ENCODE measurements at regions not wholly inside any gene's neighbourhood (a gene's known extent, or its start where the extent isn't known, plus 50 kb on each side); places are given as distances from the start of the nearest gene placed in this dataset.

DNA sequence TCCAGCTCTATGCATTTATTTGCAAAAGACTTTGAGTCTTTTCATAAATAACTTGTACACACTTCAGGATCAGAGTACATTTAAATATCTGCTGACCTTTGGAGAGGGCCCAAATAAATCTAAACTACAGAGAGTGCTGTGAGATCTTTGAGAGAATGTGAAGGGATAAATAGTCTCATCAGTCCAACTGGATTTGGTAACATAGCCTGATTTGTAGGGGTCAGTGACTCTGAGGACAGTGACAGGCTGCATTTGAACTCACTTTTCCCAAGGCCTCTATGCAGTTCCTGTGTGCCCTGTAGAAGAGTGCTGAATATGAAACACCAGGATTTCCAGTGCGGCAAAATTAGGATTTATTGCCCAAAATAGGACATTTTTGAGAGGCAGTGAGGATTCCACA is 136.2 kb downstream of the ZPLD1 start:
- Histone ChIP-seq H3K36me3 (ENCODE audit: control insufficient read depth, insufficient read depth, low read length) (no peaks in the 10 kb centered on the region), H3K4me1 (ENCODE audit: control insufficient read depth, insufficient read depth, low read length) (no peaks in the 10 kb centered on the region), H3K27ac (ENCODE audit: low read depth, low read length) (no peak overlapping the region), H3K27me3 (ENCODE audit: control insufficient read depth, insufficient read depth, low read length) (no peaks in the 10 kb centered on the region), H3K9ac (ENCODE audit: low read length) (no peak overlapping the region), H3K4me3 (ENCODE audit: low read depth, low read length) (no peak overlapping the region), H3K9me3 (ENCODE audit: control insufficient read depth, insufficient read depth, low read depth, low read length) (no peaks in the 10 kb centered on the region)

DNA sequence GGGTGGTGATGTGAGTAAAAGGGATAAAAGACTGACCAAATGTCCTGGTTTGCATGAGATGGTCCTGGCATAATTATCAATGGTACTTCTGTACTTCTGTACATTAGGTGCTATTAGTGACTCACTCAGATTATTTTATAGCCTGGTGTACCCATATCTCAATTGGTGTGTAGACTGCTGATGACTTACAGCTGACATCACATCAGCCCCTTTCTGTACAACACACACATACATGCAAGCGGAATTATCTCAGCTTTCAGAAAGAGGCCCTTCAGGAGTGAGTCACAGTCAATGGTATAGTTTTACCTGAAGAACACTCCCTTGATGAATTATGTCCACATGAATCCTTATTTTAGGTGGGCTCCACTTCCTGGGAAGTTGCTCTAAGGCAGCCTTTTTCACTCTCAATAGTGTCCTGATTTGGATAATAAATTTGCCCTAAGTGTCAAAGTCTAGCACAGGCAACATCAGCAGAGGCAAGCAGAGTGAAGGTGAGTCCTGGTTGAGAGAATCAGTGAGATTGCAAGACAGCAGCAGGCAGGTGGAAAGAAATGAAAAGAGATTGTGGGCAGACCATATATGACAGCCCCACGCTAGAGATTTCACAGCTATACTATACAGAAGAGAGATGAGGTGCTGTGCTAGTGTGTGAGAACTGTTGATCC is 137.0 kb downstream of the ZPLD1 start:
- H3K9ac ChIP-seq (ENCODE audit: low read length), result no peak overlapping the region
- H3K9me3 ChIP-seq (ENCODE audit: control insufficient read depth, insufficient read depth, low read depth, low read length), result no peaks in the 10 kb centered on the region
- H3K4me3 ChIP-seq (ENCODE audit: low read depth, low read length), result no peak overlapping the region
- no peaks in the 10 kb centered on the region for H3K27me3 ChIP-seq (ENCODE audit: control insufficient read depth, insufficient read depth, low read length)
- H3K27ac ChIP-seq (ENCODE audit: low read depth, low read length), result no peak overlapping the region
- no peaks in the 10 kb centered on the region for H3K36me3 ChIP-seq (ENCODE audit: control insufficient read depth, insufficient read depth, low read length)
- H3K4me1 ChIP-seq (ENCODE audit: control insufficient read depth, insufficient read depth, low read length), result no peaks in the 10 kb centered on the region

DNA sequence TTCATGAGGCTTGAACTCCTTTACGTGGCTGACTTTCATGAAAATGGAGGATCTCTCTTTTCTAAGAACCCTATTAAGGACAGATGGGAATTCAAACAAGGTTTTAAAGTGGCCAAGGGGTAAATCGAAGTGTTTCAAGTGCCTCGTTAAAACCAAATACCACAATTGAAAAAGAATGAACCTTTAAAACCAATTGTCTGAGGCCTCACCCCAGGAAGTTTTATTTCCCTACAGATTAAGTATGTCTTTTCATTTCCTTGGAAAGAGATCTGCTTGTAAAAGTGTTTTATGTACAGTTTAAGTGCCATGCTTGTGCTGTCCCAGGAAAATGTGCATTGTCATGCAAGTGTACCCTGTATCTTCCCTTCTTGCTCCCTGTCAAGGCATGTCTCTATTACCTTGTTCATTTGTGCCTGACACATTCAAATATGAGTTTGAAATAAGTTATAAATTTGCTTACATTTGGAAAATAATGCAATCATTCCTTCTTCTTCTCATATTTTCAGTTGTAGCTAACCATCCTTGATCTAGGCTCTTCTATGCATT is 138.7 kb downstream of the ZPLD1 start:
- no peaks in the 10 kb centered on the region for H3K9me3 ChIP-seq (ENCODE audit: control insufficient read depth, insufficient read depth, low read depth, low read length)
- H3K4me3 ChIP-seq (ENCODE audit: low read depth, low read length), result no peak overlapping the region
- no peaks in the 10 kb centered on the region for H3K27me3 ChIP-seq (ENCODE audit: control insufficient read depth, insufficient read depth, low read length)
- H3K36me3 ChIP-seq (ENCODE audit: control insufficient read depth, insufficient read depth, low read length), result no peaks in the 10 kb centered on the region
- no peaks in the 10 kb centered on the region for H3K4me1 ChIP-seq (ENCODE audit: control insufficient read depth, insufficient read depth, low read length)
- no peak overlapping the region for H3K9ac ChIP-seq (ENCODE audit: low read length)
- H3K27ac ChIP-seq (ENCODE audit: low read depth, low read length), result no peak overlapping the region

DNA sequence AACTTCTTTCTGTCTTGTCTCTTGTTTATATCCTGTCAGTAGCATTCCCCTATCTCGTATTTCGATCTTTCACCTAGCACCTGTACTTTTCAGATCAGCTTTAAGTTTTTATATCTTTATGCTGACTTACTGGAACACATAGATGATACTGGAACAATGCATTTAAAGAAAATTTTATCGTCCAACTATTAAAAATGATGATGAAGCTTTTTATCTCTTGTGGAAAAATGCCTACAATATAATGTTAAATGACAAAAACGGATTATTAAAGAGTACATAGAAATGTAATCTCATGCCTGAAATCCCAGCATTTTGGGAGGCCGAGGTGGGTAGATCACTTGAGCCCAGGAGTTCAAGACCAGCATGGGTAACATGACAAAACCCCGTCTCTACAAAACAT is 139.5 kb downstream of the ZPLD1 start:
- H3K27ac ChIP-seq (ENCODE audit: low read depth, low read length), result no peak overlapping the region
- no peaks in the 10 kb centered on the region for H3K4me1 ChIP-seq (ENCODE audit: control insufficient read depth, insufficient read depth, low read length)
- H3K36me3 ChIP-seq (ENCODE audit: control insufficient read depth, insufficient read depth, low read length), result no peaks in the 10 kb centered on the region
- no peaks in the 10 kb centered on the region for H3K9me3 ChIP-seq (ENCODE audit: control insufficient read depth, insufficient read depth, low read depth, low read length)
- H3K4me3 ChIP-seq (ENCODE audit: low read depth, low read length), result no peak overlapping the region
- H3K9ac ChIP-seq (ENCODE audit: low read length), result no peak overlapping the region
- no peaks in the 10 kb centered on the region for H3K27me3 ChIP-seq (ENCODE audit: control insufficient read depth, insufficient read depth, low read length)

DNA sequence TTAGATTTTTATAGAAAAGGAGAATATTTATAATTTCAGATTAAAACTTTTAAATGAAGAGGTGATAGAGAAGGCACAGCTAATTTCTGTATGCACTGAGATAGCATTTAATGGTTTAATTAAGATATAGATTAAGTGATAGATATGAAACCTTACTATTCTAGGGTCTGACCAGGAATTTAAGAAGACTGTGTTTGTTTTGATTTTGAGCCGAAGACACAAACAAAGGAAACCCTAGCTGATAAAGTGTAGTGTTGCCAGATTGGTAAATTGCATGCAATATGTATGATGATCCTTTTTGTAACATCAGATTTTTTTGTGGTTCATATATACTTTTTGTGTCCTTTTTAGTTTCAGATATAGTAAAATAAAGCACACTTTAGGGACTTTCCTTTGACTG is 141.8 kb downstream of the ZPLD1 start:
- H3K9ac ChIP-seq (ENCODE audit: low read length), result no peak overlapping the region
- no peaks in the 10 kb centered on the region for H3K9me3 ChIP-seq (ENCODE audit: control insufficient read depth, insufficient read depth, low read depth, low read length)
- H3K4me3 ChIP-seq (ENCODE audit: low read depth, low read length), result no peak overlapping the region
- H3K36me3 ChIP-seq (ENCODE audit: control insufficient read depth, insufficient read depth, low read length), result no peaks in the 10 kb centered on the region
- H3K27me3 ChIP-seq (ENCODE audit: control insufficient read depth, insufficient read depth, low read length), result no peaks in the 10 kb centered on the region
- H3K4me1 ChIP-seq (ENCODE audit: control insufficient read depth, insufficient read depth, low read length), result no peaks in the 10 kb centered on the region
- H3K27ac ChIP-seq (ENCODE audit: low read depth, low read length), result no peak overlapping the region

DNA sequence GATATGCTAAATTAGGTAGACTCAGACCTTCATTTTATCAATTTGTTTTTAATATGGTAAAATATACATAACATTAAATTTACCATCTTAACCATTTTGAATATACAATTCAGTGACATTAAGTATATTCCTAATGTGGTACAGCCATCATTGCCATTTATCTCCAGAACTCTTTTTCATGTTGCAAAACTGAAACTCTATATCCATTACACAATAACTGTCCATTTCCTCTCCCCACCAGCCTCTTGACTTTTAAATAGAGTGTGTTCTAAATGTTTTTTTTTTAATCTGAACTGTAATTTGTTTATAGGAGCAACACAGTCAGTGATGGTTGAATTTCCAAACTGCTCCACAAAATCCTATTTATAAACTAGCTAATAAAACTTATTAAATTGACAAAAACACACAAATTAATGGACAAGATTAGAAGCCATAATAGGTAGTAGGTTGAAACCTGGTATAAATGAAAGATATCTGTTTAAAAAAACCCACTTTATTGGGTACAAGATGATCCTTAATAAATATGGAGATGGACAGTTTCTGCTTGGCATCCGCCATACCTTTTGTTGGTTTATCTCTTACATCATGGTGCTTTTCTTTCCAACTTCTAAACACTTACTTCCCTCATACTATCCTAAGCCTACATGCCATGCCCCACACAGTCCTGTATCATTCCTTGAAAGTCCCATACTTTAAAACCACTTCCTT is 142.4 kb downstream of the ZPLD1 start:
- Histone ChIP-seq H3K27me3 (ENCODE audit: control insufficient read depth, insufficient read depth, low read length) (no peaks in the 10 kb centered on the region), H3K4me3 (ENCODE audit: low read depth, low read length) (no peak overlapping the region), H3K4me1 (ENCODE audit: control insufficient read depth, insufficient read depth, low read length) (no peaks in the 10 kb centered on the region)

DNA sequence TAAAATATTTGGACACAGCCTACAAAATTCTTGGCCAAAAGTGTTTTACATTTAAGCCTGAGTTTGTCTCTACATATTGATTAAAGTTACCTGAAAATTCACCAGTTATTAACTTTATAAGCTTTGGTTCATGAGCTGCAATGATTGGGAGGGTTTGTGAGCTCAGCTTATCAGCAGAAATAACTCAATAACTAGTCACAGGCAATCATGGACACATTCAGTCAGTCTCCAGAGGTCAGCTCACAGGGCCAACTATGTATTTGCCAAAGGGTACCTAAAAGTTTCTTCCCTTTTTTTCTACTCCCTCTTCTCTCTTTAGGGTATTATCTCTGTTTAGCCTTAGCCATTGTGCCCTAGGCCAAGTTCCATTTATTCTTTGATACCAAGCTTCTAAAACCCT is 145.9 kb downstream of the ZPLD1 start:
- Histone ChIP-seq H3K9me3 (ENCODE audit: control insufficient read depth, insufficient read depth, low read depth, low read length) (no peaks in the 10 kb centered on the region), H3K27me3 (ENCODE audit: control insufficient read depth, insufficient read depth, low read length) (no peaks in the 10 kb centered on the region), H3K9ac (ENCODE audit: low read length) (no peak overlapping the region), H3K4me1 (ENCODE audit: control insufficient read depth, insufficient read depth, low read length) (no peaks in the 10 kb centered on the region), H3K36me3 (ENCODE audit: control insufficient read depth, insufficient read depth, low read length) (no peaks in the 10 kb centered on the region), H3K4me3 (ENCODE audit: low read depth, low read length) (no peak overlapping the region), H3K27ac (ENCODE audit: low read depth, low read length) (no peak overlapping the region)

More for the DNA sequence above, 142.4 kb downstream of the ZPLD1 start:
- Histone ChIP-seq H3K27ac (ENCODE audit: low read depth, low read length) (no peak overlapping the region), H3K9me3 (ENCODE audit: control insufficient read depth, insufficient read depth, low read depth, low read length) (no peaks in the 10 kb centered on the region), H3K9ac (ENCODE audit: low read length) (no peak overlapping the region), H3K36me3 (ENCODE audit: control insufficient read depth, insufficient read depth, low read length) (no peaks in the 10 kb centered on the region)

DNA sequence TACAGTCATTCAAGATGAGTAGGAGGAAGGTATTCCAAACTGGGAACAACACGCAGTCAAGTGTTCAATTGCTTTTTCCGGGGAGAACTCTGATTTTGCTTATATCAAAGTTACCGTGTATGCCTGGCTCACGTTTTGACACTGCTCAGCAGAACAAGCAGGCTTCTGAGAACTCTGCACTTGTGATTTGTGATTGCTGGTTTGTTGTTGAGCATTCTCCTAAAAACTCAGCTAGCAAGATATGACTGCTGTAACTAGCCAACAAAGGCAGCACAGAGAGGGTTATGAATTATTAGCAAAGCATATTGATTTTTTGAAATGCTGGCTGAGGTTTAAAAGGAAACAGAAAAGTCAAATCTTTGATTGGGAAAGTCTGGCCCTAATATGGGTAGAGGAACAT is 151.7 kb downstream of the ZPLD1 start:
- Histone ChIP-seq H3K27me3 (ENCODE audit: control insufficient read depth, insufficient read depth, low read length) (no peaks in the 10 kb centered on the region), H3K9me3 (ENCODE audit: control insufficient read depth, insufficient read depth, low read depth, low read length) (no peaks in the 10 kb centered on the region), H3K9ac (ENCODE audit: low read length) (no peak overlapping the region), H3K4me1 (ENCODE audit: control insufficient read depth, insufficient read depth, low read length) (no peaks in the 10 kb centered on the region), H3K27ac (ENCODE audit: low read depth, low read length) (no peak overlapping the region), H3K36me3 (ENCODE audit: control insufficient read depth, insufficient read depth, low read length) (no peaks in the 10 kb centered on the region), H3K4me3 (ENCODE audit: low read depth, low read length) (no peak overlapping the region)

DNA sequence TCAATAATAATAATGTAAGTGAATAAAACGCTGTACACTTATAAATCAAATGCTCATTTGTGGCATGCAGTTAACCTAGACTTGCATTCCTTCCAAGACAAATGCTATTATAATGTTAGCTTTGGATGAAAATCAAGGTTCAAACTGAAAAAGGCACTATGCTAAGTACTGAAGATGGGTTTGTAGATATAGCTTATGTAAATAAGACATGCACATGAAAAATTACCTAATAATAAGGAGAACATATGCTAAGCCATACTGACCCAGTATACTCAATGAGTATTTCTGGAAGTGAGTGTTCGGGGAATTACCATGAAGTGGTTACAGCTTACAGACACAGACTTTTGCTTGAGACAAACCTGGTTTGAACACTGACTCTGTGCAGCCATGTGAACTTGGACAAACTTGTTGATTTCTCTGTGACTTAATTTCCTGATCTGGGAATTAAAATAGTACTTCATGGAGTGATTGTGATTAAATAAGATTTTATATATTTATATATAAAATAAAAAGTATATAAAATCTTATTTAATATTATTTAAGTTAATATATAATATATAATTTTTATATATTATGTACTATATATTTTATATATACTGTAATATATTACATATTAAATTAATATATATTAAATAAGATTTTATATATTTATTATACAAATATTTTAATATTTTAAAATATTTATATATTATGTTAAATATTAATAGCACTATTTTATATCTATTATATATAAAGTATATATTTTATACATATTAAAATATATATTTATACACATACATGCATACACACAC is 159.2 kb downstream of the ZPLD1 start:
- no peak overlapping the region for H3K4me3 ChIP-seq (ENCODE audit: low read depth, low read length)

DNA sequence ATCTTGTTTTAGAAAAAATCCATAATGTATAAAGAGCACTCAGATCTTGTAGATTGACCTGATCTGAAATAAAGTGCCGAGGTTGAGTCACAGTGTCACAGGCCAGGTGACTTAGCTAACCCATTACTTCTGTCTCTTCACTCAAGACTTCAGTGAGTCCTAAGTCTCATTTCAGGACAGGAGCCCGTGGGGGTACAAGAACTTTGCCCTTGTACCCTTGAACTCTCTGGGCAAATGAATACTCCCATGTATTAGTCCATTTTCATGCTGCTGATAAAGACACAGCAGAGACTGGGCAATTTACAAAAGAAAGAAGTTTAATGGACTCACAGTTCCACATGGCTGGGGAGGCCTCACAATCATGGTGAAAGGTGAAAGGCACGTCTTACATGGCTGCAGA is 160.2 kb downstream of the ZPLD1 start:
- no peaks in the 10 kb centered on the region for H3K4me1 ChIP-seq (ENCODE audit: control insufficient read depth, insufficient read depth, low read length)
- no peak overlapping the region for H3K4me3 ChIP-seq (ENCODE audit: low read depth, low read length)
- no peak overlapping the region for H3K27ac ChIP-seq (ENCODE audit: low read depth, low read length)
- no peaks in the 10 kb centered on the region for H3K27me3 ChIP-seq (ENCODE audit: control insufficient read depth, insufficient read depth, low read length)
- H3K36me3 ChIP-seq (ENCODE audit: control insufficient read depth, insufficient read depth, low read length), result no peaks in the 10 kb centered on the region
- 0 out of 2 replicates have a peak, but pooled peaks cover 5% of the 10 kb centered on the region for H3K9me3 ChIP-seq (ENCODE audit: control insufficient read depth, insufficient read depth, low read depth, low read length)
- no peak overlapping the region for H3K9ac ChIP-seq (ENCODE audit: low read length)

More for the DNA sequence above, 159.2 kb downstream of the ZPLD1 start:
- Histone ChIP-seq H3K9me3 (ENCODE audit: control insufficient read depth, insufficient read depth, low read depth, low read length) (0 out of 2 replicates have a peak, but pooled peaks cover 5% of the 10 kb centered on the region), H3K4me1 (ENCODE audit: control insufficient read depth, insufficient read depth, low read length) (no peaks in the 10 kb centered on the region), H3K27me3 (ENCODE audit: control insufficient read depth, insufficient read depth, low read length) (no peaks in the 10 kb centered on the region), H3K36me3 (ENCODE audit: control insufficient read depth, insufficient read depth, low read length) (no peaks in the 10 kb centered on the region), H3K27ac (ENCODE audit: low read depth, low read length) (no peak overlapping the region), H3K9ac (ENCODE audit: low read length) (no peak overlapping the region)
